ENCODE measurements at regions not wholly inside any gene's neighbourhood (a gene's known extent, or its start where the extent isn't known, plus 50 kb on each side); places are given as distances from the start of the nearest gene placed in this dataset.

GRCh38 chr1:73106931-73107330, 824.6 kb upstream of the NEGR1 start:
- POLR2A ChIA-PET, result no interaction called here
- no peak for DNase-seq (ENCODE audit: extremely low spot score)
- CTCF ChIA-PET, result interaction anchor here (1.2 kb wide), 1 partner anchor 39 kb away, joined by 3 read pairs; no protein-coding TSS in a partner anchor
- no peak for TF ChIP-seq CTCF (IDR thresholded peaks at IDR 0.05; ENCODE audit: control extremely low read depth, extremely low read depth, low read depth, missing control alignments)

- ChIA-PET POLR2A (no interaction called here), CTCF (no interaction called here)
- DNase-seq (ENCODE audit: extremely low spot score), result no peak
- TF ChIP-seq CTCF (IDR thresholded peaks at IDR 0.05; ENCODE audit: control extremely low read depth, extremely low read depth, low read depth, missing control alignments), result no peak
These were observed 823.4 kb upstream of the NEGR1 start for GRCh38 chr1:73105755-73106154.

- no peak for TF ChIP-seq CTCF (IDR thresholded peaks at IDR 0.05; ENCODE audit: control extremely low read depth, extremely low read depth, low read depth, missing control alignments)
- POLR2A ChIA-PET, result no interaction called here
- DNase-seq (ENCODE audit: extremely low spot score), result no peak
- CTCF ChIA-PET, result no interaction called here
These were observed 822.4 kb upstream of the NEGR1 start for GRCh38 chr1:73104749-73105148.

- CTCF ChIA-PET, result interaction anchor here (0.8 kb wide), 1 partner anchor 9 kb away, joined by 3 read pairs; no protein-coding TSS in a partner anchor
- TF ChIP-seq CTCF (IDR thresholded peaks at IDR 0.05; ENCODE audit: control extremely low read depth, extremely low read depth, low read depth, missing control alignments), result no peak
- DNase-seq (ENCODE audit: extremely low spot score), result no peak
- POLR2A ChIA-PET, result no interaction called here
These were observed 817.9 kb upstream of the NEGR1 start for GRCh38 chr1:73100216-73100615.

- DNase-seq (ENCODE audit: extremely low spot score), result no peak
- CTCF ChIA-PET, result interaction anchor here (1.4 kb wide), 1 partner anchor 11 kb away, joined by 3 read pairs; no protein-coding TSS in a partner anchor
- POLR2A ChIA-PET, result no interaction called here
- TF ChIP-seq CTCF (IDR thresholded peaks at IDR 0.05; ENCODE audit: control extremely low read depth, extremely low read depth, low read depth, missing control alignments), result no peak
These were observed 815.6 kb upstream of the NEGR1 start for GRCh38 chr1:73097917-73098316.

GRCh38 chr1:73096841-73097240, 814.5 kb upstream of the NEGR1 start:
- CTCF ChIA-PET, result no interaction called here
- no peak for DNase-seq (ENCODE audit: extremely low spot score)
- no peak for TF ChIP-seq CTCF (IDR thresholded peaks at IDR 0.05; ENCODE audit: control extremely low read depth, extremely low read depth, low read depth, missing control alignments)
- POLR2A ChIA-PET, result no interaction called here

GRCh38 chr1:73092383-73092782, 810.0 kb upstream of the NEGR1 start:
- ChIA-PET CTCF (no interaction called here), POLR2A (no interaction called here)
- no peak for TF ChIP-seq CTCF (IDR thresholded peaks at IDR 0.05; ENCODE audit: control extremely low read depth, extremely low read depth, low read depth, missing control alignments)
- DNase-seq (ENCODE audit: extremely low spot score), result no peak

Measured in GM10248 (cell line).